Upper lobe of left lung (tissue), 4 donors: ENCODE measurements at regions not wholly inside any gene's neighbourhood (a gene's known extent, or its start where the extent isn't known, plus 50 kb on each side); places are given as distances from the start of the nearest gene placed in this dataset.

ENCODE experiments used
- POLR2A ChIP-seq, 4 donors: fragments of 450-650 bp; IDR thresholded peaks; one replicate each; pipeline ENCODE4 v1.5.1; 2016 to 2017; ENCODE audit warnings: antibody characterized with exemption in 4 of 4, mild to moderate bottlenecking in 2 of 4
- POLR2AphosphoS5 ChIP-seq, 2 donors: sonication (generic); formaldehyde crosslinking; IDR thresholded peaks; one replicate each; pipeline ENCODE4 v1.5.1; 2017; ENCODE audit warnings: antibody characterized with exemption in 2 of 2
- TF ChIP-seq, protein P1 (sequence below), 6 experiments: fragments of 450-650 bp in 4 of 6; fragments of 200-600 bp in 2 of 6; sonication (generic) in 2 of 6; IDR thresholded peaks; one replicate each; pipeline ENCODE4 v1.5.1; 2016 to 2019; ENCODE audit warnings: antibody characterized with exemption in 6 of 6

DNA sequence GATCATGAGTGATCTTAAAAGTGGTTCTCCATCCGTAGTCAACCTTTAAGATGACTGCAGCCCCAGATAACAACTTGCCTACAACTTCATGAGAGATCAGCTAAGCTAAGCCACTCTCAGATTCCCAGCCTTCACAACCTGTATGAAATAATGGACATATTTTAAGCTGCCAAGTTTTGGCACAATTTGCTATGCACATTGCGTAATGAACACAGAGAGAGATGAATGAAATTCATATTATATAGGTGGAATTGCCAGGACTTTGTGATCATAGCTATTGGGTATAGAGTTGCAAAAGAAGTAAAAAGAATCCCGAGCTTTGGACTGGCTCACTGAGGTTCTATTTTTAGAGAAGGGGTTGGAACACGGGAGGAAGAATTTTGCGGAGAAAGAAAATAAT lies 59.1 kb upstream of the EGLN3 start:
- TF ChIP-seq, protein P1, sequence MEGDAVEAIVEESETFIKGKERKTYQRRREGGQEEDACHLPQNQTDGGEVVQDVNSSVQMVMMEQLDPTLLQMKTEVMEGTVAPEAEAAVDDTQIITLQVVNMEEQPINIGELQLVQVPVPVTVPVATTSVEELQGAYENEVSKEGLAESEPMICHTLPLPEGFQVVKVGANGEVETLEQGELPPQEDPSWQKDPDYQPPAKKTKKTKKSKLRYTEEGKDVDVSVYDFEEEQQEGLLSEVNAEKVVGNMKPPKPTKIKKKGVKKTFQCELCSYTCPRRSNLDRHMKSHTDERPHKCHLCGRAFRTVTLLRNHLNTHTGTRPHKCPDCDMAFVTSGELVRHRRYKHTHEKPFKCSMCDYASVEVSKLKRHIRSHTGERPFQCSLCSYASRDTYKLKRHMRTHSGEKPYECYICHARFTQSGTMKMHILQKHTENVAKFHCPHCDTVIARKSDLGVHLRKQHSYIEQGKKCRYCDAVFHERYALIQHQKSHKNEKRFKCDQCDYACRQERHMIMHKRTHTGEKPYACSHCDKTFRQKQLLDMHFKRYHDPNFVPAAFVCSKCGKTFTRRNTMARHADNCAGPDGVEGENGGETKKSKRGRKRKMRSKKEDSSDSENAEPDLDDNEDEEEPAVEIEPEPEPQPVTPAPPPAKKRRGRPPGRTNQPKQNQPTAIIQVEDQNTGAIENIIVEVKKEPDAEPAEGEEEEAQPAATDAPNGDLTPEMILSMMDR (IDR thresholded peaks at IDR 0.05): no peak
- TF ChIP-seq POLR2A (IDR thresholded peaks at IDR 0.05) (no peak), POLR2AphosphoS5 (IDR thresholded peaks at IDR 0.05) (no peak)
